ENCODE measurements at regions not wholly inside any gene's neighbourhood (a gene's known extent, or its start where the extent isn't known, plus 50 kb on each side); places are given as distances from the start of the nearest gene placed in this dataset.

- Histone ChIP-seq H3K4me3 (no peak overlapping the region), H3K36me3 (ENCODE audit: low read depth) (no peaks in the 10 kb centered on the region), H3K9me3 (ENCODE audit: insufficient read depth, low read depth) (no peaks in the 10 kb centered on the region), H3K27me3 (ENCODE audit: insufficient read depth, low read depth) (no peaks in the 10 kb centered on the region), H4K20me1 (ENCODE audit: insufficient read depth) (no peaks in the 10 kb centered on the region), H3K4me1 (replicated peaks; ENCODE audit: insufficient read depth) (no peaks in the 10 kb centered on the region), H3K79me2 (ENCODE audit: low read depth) (no peaks in the 10 kb centered on the region), H2AFZ (no peak overlapping the region), H3F3A (ENCODE audit: insufficient read depth, low read depth) (0 out of 2 replicates have a peak, but pooled peaks cover 4% of the 10 kb centered on the region), H3K9me2 (ENCODE audit: insufficient read depth) (no peaks in the 10 kb centered on the region), H3K4me2 (no peak overlapping the region), H3K27ac (no peak overlapping the region)
- POLR2A ChIA-PET (ENCODE audit: unreplicated experiment): no interaction called here
- no peak for DNase-seq
- intact Hi-C loops (cut with micrococcal nuclease; ENCODE audit: unreplicated experiment): no loop called here
- CTCF ChIA-PET: no interaction called here
- TF ChIP-seq CTCF (conservative IDR thresholded peaks at IDR 0.05) (no peak), EZH2 (IDR thresholded peaks at IDR 0.05; ENCODE audit: low read depth) (no peak)
- BruUV-seq (replicated peaks): no TSS peak
Observed at GRCh38 chr1:188317894-188318293, 1489.1 kb downstream of the PLA2G4A start.

GRCh38 chr1:188325211-188325610 lies 1496.5 kb downstream of the PLA2G4A start:
- no peak for DNase-seq
- H3K9me2 ChIP-seq (ENCODE audit: insufficient read depth): no peaks in the 10 kb centered on the region; the same call in 1 of the 2 replicates
- BruUV-seq (replicated peaks): no TSS peak
- no peak overlapping the region for H3K4me3 ChIP-seq
- no peak overlapping the region for H3K27ac ChIP-seq
- TF ChIP-seq CTCF (conservative IDR thresholded peaks at IDR 0.05) (no peak), EZH2 (IDR thresholded peaks at IDR 0.05; ENCODE audit: low read depth) (no peak)
- no peaks in the 10 kb centered on the region for H3K9me3 ChIP-seq (ENCODE audit: insufficient read depth, low read depth)
- H3K4me2 ChIP-seq: no peak overlapping the region
- no peaks in the 10 kb centered on the region for H3K36me3 ChIP-seq (ENCODE audit: low read depth)
- no peaks in the 10 kb centered on the region for H3K27me3 ChIP-seq (ENCODE audit: insufficient read depth, low read depth)
- H3F3A ChIP-seq (ENCODE audit: insufficient read depth, low read depth): no peaks in the 10 kb centered on the region
- no peaks in the 10 kb centered on the region for H4K20me1 ChIP-seq (ENCODE audit: insufficient read depth)
- H3K4me1 ChIP-seq (replicated peaks; ENCODE audit: insufficient read depth): no peaks in the 10 kb centered on the region
- H2AFZ ChIP-seq: no peak overlapping the region
- ChIA-PET CTCF (no interaction called here), POLR2A (ENCODE audit: unreplicated experiment) (no interaction called here)
- intact Hi-C loops (cut with micrococcal nuclease; ENCODE audit: unreplicated experiment): no loop called here
- H3K79me2 ChIP-seq (ENCODE audit: low read depth): no peaks in the 10 kb centered on the region

- Histone ChIP-seq H3K4me3 (no peak overlapping the region), H3K27me3 (ENCODE audit: insufficient read depth, low read depth) (no peaks in the 10 kb centered on the region), H3F3A (ENCODE audit: insufficient read depth, low read depth) (no peaks in the 10 kb centered on the region), H3K27ac (no peak overlapping the region), H3K36me3 (ENCODE audit: low read depth) (no peaks in the 10 kb centered on the region), H3K9me2 (ENCODE audit: insufficient read depth) (no peaks in the 10 kb centered on the region), H4K20me1 (ENCODE audit: insufficient read depth) (no peaks in the 10 kb centered on the region), H3K4me2 (no peak overlapping the region), H3K4me1 (replicated peaks; ENCODE audit: insufficient read depth) (no peaks in the 10 kb centered on the region), H3K79me2 (ENCODE audit: low read depth) (no peaks in the 10 kb centered on the region), H3K9me3 (ENCODE audit: insufficient read depth, low read depth) (no peaks in the 10 kb centered on the region), H2AFZ (no peak overlapping the region)
- BruUV-seq (replicated peaks): no TSS peak
- DNase-seq: no peak
- ChIA-PET CTCF (no interaction called here), POLR2A (ENCODE audit: unreplicated experiment) (no interaction called here)
- TF ChIP-seq CTCF (conservative IDR thresholded peaks at IDR 0.05) (no peak), EZH2 (IDR thresholded peaks at IDR 0.05; ENCODE audit: low read depth) (no peak)
- intact Hi-C loops (cut with micrococcal nuclease; ENCODE audit: unreplicated experiment): no loop called here
Observed at GRCh38 chr1:188343914-188344313, 1515.2 kb downstream of the PLA2G4A start.

Measured in PC-9 (cell line).